22Rv1 (cell line): ENCODE measurements at regions not wholly inside any gene's neighbourhood (a gene's known extent, or its start where the extent isn't known, plus 50 kb on each side); places are given as distances from the start of the nearest gene placed in this dataset.

Source experiments
- ZFX ChIP-seq: fragments of 450-650 bp; IDR thresholded peaks from 2 replicates; pipeline ENCODE4 v1.6.1; 2017; ENCODE audit warnings: antibody characterized with exemption, borderline replicate concordance
- TF ChIP-seq, protein P1 (sequence below): fragments of 450-650 bp; IDR thresholded peaks from 2 replicates; pipeline ENCODE4 v1.5.1; 2017; ENCODE audit warnings: mild to moderate bottlenecking

DNA sequence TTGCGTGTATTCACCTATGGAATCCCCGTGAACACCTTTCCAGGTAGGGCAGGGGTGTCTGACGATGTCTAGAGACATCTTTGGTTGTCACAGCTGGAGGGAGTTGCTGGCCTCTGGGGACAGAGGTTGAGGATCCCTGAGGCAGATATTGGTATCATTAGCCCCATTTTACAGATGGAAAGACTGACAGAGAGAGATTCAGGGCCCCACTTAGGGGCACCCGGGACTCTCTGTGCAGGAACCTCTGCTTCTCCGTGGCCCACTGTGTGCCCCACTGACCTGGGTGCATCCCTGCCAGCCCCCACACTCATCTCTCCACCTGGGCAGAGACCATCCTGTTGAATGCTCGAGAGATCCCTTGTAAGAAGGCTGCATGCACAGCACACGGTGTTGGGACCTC is 111.2 kb downstream of the EDN3 start:
- TF ChIP-seq, protein P1, sequence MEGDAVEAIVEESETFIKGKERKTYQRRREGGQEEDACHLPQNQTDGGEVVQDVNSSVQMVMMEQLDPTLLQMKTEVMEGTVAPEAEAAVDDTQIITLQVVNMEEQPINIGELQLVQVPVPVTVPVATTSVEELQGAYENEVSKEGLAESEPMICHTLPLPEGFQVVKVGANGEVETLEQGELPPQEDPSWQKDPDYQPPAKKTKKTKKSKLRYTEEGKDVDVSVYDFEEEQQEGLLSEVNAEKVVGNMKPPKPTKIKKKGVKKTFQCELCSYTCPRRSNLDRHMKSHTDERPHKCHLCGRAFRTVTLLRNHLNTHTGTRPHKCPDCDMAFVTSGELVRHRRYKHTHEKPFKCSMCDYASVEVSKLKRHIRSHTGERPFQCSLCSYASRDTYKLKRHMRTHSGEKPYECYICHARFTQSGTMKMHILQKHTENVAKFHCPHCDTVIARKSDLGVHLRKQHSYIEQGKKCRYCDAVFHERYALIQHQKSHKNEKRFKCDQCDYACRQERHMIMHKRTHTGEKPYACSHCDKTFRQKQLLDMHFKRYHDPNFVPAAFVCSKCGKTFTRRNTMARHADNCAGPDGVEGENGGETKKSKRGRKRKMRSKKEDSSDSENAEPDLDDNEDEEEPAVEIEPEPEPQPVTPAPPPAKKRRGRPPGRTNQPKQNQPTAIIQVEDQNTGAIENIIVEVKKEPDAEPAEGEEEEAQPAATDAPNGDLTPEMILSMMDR: no peak
- no peak for TF ChIP-seq ZFX
